ENCODE measurements at regions not wholly inside any gene's neighbourhood (a gene's known extent, or its start where the extent isn't known, plus 50 kb on each side); places are given as distances from the start of the nearest gene placed in this dataset.
A peak's percentile ranks its signal among the peaks of the same experiment; 100 is the strongest.

DNA sequence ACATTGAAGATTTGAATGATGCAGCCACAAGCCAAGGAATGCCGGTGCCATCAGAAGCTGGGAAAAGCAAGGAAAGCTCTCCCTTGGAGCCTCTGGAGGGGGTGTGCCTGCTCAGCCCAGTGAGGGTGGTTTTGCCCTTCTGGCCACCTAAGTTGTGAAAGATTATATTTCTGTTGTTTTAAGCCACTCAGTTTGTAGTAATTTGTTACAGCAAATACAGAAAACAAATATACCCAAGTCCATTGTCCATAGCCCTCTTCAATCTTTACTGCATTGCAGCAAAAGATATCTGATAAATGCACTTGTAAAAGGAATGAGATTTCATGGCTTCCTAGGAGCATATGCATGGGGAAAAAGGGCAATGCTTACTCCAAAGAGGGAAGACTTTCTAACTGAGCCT, 447.9 kb downstream of the HAPSTR1 start:
- Mint-ChIP-seq H3K4me3 (ENCODE audit: low read depth) (no peak overlapping the region), H3K27ac (no peak overlapping the region), H3K36me3 (ENCODE audit: insufficient read depth) (no peaks in the 10 kb centered on the region), H3K27me3 (peaks cover 2% of the 10 kb centered on the region), H3K9me3 (ENCODE audit: low read depth) (peaks cover 9% of the 10 kb centered on the region), H3K4me1 (ENCODE audit: low read depth) (peaks cover 2% of the 10 kb centered on the region)
- no peak for DNase-seq (ENCODE audit: low spot score, unreplicated experiment)
- TF ChIP-seq, protein P1, sequence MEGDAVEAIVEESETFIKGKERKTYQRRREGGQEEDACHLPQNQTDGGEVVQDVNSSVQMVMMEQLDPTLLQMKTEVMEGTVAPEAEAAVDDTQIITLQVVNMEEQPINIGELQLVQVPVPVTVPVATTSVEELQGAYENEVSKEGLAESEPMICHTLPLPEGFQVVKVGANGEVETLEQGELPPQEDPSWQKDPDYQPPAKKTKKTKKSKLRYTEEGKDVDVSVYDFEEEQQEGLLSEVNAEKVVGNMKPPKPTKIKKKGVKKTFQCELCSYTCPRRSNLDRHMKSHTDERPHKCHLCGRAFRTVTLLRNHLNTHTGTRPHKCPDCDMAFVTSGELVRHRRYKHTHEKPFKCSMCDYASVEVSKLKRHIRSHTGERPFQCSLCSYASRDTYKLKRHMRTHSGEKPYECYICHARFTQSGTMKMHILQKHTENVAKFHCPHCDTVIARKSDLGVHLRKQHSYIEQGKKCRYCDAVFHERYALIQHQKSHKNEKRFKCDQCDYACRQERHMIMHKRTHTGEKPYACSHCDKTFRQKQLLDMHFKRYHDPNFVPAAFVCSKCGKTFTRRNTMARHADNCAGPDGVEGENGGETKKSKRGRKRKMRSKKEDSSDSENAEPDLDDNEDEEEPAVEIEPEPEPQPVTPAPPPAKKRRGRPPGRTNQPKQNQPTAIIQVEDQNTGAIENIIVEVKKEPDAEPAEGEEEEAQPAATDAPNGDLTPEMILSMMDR (IDR thresholded peaks at IDR 0.05; ENCODE audit: unreplicated experiment) = no peak

DNA sequence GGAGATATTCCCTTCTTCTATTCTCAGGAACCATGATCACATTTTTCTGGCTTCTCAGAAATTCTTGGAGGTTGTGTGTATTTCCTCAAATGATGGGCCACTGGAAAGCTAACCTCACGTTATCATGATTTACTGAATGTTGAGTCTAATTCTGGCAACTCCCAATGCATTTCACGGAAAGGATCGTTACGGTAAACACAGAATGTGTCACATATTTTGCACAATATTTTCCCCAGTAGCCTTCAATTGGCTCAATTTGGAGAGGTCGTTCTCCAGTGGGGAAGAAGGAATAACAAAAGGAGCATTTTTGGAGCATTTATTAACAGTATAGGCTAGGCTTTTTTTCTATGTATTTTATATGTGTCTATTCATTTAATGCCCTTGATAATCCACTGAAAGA, 450.3 kb downstream of the HAPSTR1 start:
- no peak for DNase-seq (ENCODE audit: low spot score, unreplicated experiment)
- H3K4me3 Mint-ChIP-seq (ENCODE audit: low read depth) = no peak overlapping the region
- H3K27me3 Mint-ChIP-seq = no peaks in the 10 kb centered on the region
- no peaks in the 10 kb centered on the region for H3K36me3 Mint-ChIP-seq (ENCODE audit: insufficient read depth)
- H3K9me3 Mint-ChIP-seq (ENCODE audit: low read depth) = peaks cover 10% of the 10 kb centered on the region
- TF ChIP-seq, protein P1 (IDR thresholded peaks at IDR 0.05; ENCODE audit: unreplicated experiment) = no peak
- peaks cover 7% of the 10 kb centered on the region for H3K4me1 Mint-ChIP-seq (ENCODE audit: low read depth)
- no peak overlapping the region for H3K27ac Mint-ChIP-seq

DNA sequence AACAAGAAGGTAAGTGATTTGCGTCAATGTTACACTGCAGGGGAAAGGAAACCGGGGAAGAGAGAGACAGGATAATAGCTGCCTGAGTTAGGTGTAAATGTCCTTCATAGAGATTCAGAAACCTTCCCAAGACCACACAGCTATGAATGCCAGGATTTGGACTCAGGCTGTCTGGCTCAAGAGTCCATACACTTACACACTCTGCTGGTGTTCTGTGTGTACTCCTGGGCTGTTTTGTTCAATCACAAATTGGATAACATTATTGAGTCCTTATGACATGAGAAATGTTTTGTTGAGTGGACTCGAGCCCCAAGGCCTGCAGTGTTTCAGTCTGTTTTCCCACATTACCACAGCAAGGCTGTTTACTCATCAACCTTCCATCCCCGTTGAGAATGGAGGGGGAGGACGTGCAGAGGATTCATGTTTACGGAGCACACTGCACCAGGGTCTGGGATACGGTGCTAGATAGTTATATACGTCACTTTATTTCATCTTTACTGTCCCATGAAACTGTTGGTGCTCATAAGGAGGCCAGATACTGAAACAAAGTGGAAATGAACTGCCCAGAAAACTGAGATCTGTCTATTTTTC, 450.8 kb downstream of the HAPSTR1 start:
- H3K4me3 Mint-ChIP-seq (ENCODE audit: low read depth) = no peak overlapping the region
- peaks cover 7% of the 10 kb centered on the region for H3K4me1 Mint-ChIP-seq (ENCODE audit: low read depth)
- H3K27ac Mint-ChIP-seq = no peak overlapping the region
- DNase-seq (ENCODE audit: low spot score, unreplicated experiment) = no peak
- H3K36me3 Mint-ChIP-seq (ENCODE audit: insufficient read depth) = no peaks in the 10 kb centered on the region
- no peaks in the 10 kb centered on the region for H3K27me3 Mint-ChIP-seq
- peaks cover 8% of the 10 kb centered on the region for H3K9me3 Mint-ChIP-seq (ENCODE audit: low read depth)
- TF ChIP-seq, protein P1 (IDR thresholded peaks at IDR 0.05; ENCODE audit: unreplicated experiment) = no peak

DNA sequence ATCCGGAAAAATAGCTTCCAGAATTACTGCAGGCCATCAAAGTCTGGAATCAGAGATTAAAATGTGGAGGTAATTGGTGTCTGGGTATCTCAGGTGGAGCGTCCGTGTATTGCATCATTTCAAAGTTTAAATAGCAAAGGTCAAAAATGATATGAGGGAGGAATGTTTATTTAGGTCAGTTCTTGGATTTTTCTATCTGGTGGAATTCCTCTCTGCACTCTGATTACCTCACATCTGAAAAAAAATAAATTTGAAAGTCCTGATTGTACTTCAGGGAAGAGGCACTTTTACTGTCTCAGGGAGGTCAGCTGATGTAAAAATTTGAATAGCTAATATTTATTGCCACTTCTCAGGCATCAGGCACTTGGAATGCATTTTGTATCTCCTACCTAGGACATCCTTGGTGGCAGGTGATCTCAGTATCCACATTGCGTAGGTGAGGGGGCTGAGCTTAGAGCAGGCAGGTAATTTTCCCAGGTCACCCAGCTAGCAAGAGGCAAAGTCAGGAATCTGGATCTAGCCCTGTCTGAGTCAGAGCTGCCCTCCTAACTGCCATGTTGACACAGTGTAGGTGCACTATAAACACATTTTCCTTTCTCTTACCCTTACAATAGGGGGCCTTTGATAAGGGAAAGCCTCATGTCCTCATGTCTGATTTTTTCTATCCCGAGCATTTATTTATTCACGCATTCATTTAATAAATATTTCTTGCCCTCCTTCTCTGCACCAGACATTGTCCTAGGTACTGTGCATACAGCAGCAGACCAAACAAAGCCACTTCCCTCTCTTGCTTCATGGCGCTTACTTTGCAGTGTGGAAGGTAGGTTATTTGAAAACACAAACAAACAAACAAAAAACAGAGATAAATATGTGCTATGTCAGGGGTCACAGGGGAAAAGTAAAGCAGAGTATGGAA, 454.3 kb downstream of the HAPSTR1 start:
- H3K36me3 Mint-ChIP-seq (ENCODE audit: insufficient read depth) = no peaks in the 10 kb centered on the region
- H3K27me3 Mint-ChIP-seq = no peaks in the 10 kb centered on the region
- H3K4me1 Mint-ChIP-seq (ENCODE audit: low read depth) = peaks cover 7% of the 10 kb centered on the region
- DNase-seq (ENCODE audit: low spot score, unreplicated experiment) = no peak
- no peak overlapping the region for H3K4me3 Mint-ChIP-seq (ENCODE audit: low read depth)
- TF ChIP-seq, protein P1 (IDR thresholded peaks at IDR 0.05; ENCODE audit: unreplicated experiment) = no peak
- peaks cover 3% of the 10 kb centered on the region for H3K9me3 Mint-ChIP-seq (ENCODE audit: low read depth)
- H3K27ac Mint-ChIP-seq = no peak overlapping the region

DNA sequence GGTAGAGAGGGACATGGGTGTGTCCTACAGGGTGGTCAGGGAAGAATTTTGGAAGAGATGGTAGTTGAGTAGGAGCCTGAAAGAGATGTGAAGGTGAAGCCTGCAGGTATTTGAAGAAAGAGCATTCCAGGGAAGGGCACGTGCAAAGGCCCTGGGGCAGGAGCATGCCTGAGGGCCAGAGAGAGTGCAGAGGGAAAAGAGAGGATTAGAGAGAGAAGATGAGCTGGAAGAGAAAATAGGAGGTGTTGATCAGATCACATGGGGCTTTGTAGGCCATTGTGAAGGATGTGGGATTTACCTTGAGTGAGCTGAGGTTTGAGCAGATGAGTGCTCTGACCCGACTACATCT, 455.0 kb downstream of the HAPSTR1 start:
- Mint-ChIP-seq H3K27me3 (no peaks in the 10 kb centered on the region), H3K36me3 (ENCODE audit: insufficient read depth) (no peaks in the 10 kb centered on the region), H3K9me3 (ENCODE audit: low read depth) (peaks cover 3% of the 10 kb centered on the region), H3K27ac (peak overlapping the region; percentile 54), H3K4me1 (ENCODE audit: low read depth) (peaks cover 7% of the 10 kb centered on the region), H3K4me3 (ENCODE audit: low read depth) (no peak overlapping the region)
- TF ChIP-seq, protein P1 (IDR thresholded peaks at IDR 0.05; ENCODE audit: unreplicated experiment) = no peak
- no peak for DNase-seq (ENCODE audit: low spot score, unreplicated experiment)
